Naive B cell (primary cell): ENCODE measurements at regions not wholly inside any gene's neighbourhood (a gene's known extent, or its start where the extent isn't known, plus 50 kb on each side); places are given as distances from the start of the nearest gene placed in this dataset.

Source experiments
- ATAC-seq, 2 donors: fragments of 150-1000 bp; cut with Tn5 transposase; 2 replicates each; pipeline ENCODE4 v1.10.0; 2021; ENCODE audit warnings: low read depth in 2 of 2, mild to moderate bottlenecking in 2 of 2, moderate library complexity in 2 of 2
- DNase-seq: peaks from one replicate; pipeline ENCODE4 v3.0.0; 2022
- H3K27ac Mint-ChIP-seq, 6 donors: one replicate each; pipeline ENCODE4 v1.8.0; 2020 to 2022; ENCODE audit warnings: mild to moderate bottlenecking in 6 of 6, mixed read lengths in 6 of 6, moderate library complexity in 5 of 6, inconsistent platforms in 2 of 6
- H3K27me3 Mint-ChIP-seq, 3 donors: one replicate each; pipeline ENCODE4 v1.8.0; 2021 to 2022; ENCODE audit warnings: mixed read lengths in 3 of 3, mild to moderate bottlenecking in 1 of 3
- H3K36me3 Mint-ChIP-seq, 2 donors: one replicate each; pipeline ENCODE4 v1.8.0; 2020 to 2022; ENCODE audit warnings: mixed read lengths in 2 of 2, inconsistent platforms in 1 of 2, mild to moderate bottlenecking in 1 of 2
- H3K4me1 Mint-ChIP-seq, 3 donors: one replicate each; pipeline ENCODE4 v1.8.0; 2020 to 2022; ENCODE audit warnings: mixed read lengths in 3 of 3, inconsistent platforms in 1 of 3, mild to moderate bottlenecking in 1 of 3, moderate library complexity in 1 of 3
- H3K4me3 Mint-ChIP-seq, 8 donors: one replicate each; pipeline ENCODE4 v1.8.0; 2020 to 2022; ENCODE audit warnings: mild to moderate bottlenecking in 8 of 8, mixed read lengths in 8 of 8, moderate library complexity in 8 of 8, inconsistent platforms in 2 of 8
- H3K9me3 Mint-ChIP-seq, 7 donors: one replicate each; pipeline ENCODE4 v1.8.0; 2020 to 2022; ENCODE audit warnings: mixed read lengths in 7 of 7, mild to moderate bottlenecking in 5 of 7, inconsistent platforms in 2 of 7, moderate library complexity in 1 of 7

GRCh38 chr1:5764464-5764863 lies 227.8 kb downstream of the NPHP4 start:
- no peaks in the 10 kb centered on the region for H3K4me1 Mint-ChIP-seq
- peak overlapping the region in 2 of 8 donors; percentile 4 to 23 for H3K4me3 Mint-ChIP-seq
- H3K27me3 Mint-ChIP-seq = peaks cover 9 to 48% (median 43%) of the 10 kb centered on the region in 3 donors
- H3K9me3 Mint-ChIP-seq = peaks cover 2 to 44% (median 12%) of the 10 kb centered on the region in 7 donors
- peaks cover 5 to 16% of the 10 kb centered on the region in 2 donors for H3K36me3 Mint-ChIP-seq
- DNase-seq = no peak
- ATAC-seq = no peak
- H3K27ac Mint-ChIP-seq = peak overlapping the region in 1 of 6 donors; percentile 19

- peaks cover 9 to 47% (median 46%) of the 10 kb centered on the region in 3 donors for H3K27me3 Mint-ChIP-seq
Observed at GRCh38 chr1:5763696-5764370, 228.4 kb downstream of the NPHP4 start.

GRCh38 chr1:5758859-5759578 lies 233.2 kb downstream of the NPHP4 start:
- Mint-ChIP-seq H3K4me3 (no peak overlapping the region), H3K4me1 (no peaks in the 10 kb centered on the region), H3K27ac (peak overlapping the region in 1 of 6 donors; percentile 33), H3K36me3 (peaks cover 5 to 16% of the 10 kb centered on the region in 2 donors), H3K9me3 (peaks cover 2 to 36% (median 14%) of the 10 kb centered on the region in 7 donors), H3K27me3 (peaks cover 0 to 25% (median 22%) of the 10 kb centered on the region in 3 donors)
- ATAC-seq = no peak
- DNase-seq = no peak

More at GRCh38 chr1:5763696-5764370, 228.4 kb downstream of the NPHP4 start:
- Mint-ChIP-seq H3K4me1 (no peaks in the 10 kb centered on the region), H3K36me3 (peaks cover 5 to 16% of the 10 kb centered on the region in 2 donors), H3K4me3 (no peak overlapping the region), H3K27ac (no peak overlapping the region), H3K9me3 (peaks cover 2 to 44% (median 13%) of the 10 kb centered on the region in 7 donors)
- DNase-seq (no peak), ATAC-seq (no peak)

GRCh38 chr1:5758000-5758858 lies 234.0 kb downstream of the NPHP4 start:
- peaks cover 0 to 17% (median 14%) of the 10 kb centered on the region in 3 donors for H3K27me3 Mint-ChIP-seq
- H3K36me3 Mint-ChIP-seq = peaks cover 0 to 8% of the 10 kb centered on the region in 2 donors
- no peaks in the 10 kb centered on the region for H3K4me1 Mint-ChIP-seq
- DNase-seq = no peak
- peak overlapping the region in 1 of 6 donors; percentile 59 for H3K27ac Mint-ChIP-seq
- no peak overlapping the region for H3K4me3 Mint-ChIP-seq
- H3K9me3 Mint-ChIP-seq = peaks cover 0 to 28% (median 7%) of the 10 kb centered on the region in 7 donors
- ATAC-seq = no peak

- Mint-ChIP-seq H3K27ac (no peak overlapping the region), H3K27me3 (peaks cover 0 to 17% (median 14%) of the 10 kb centered on the region in 3 donors), H3K9me3 (peaks cover 0 to 25% (median 6%) of the 10 kb centered on the region in 7 donors), H3K4me3 (peak overlapping the region in 1 of 8 donors; percentile 20), H3K4me1 (no peaks in the 10 kb centered on the region), H3K36me3 (peaks cover 0 to 7% of the 10 kb centered on the region in 2 donors)
- ATAC-seq (no peak), DNase-seq (no peak)
Observed at GRCh38 chr1:5757187-5757805, 234.9 kb downstream of the NPHP4 start.

GRCh38 chr1:5756434-5757186 lies 235.6 kb downstream of the NPHP4 start:
- Mint-ChIP-seq H3K9me3 (peaks cover 0 to 21% (median 6%) of the 10 kb centered on the region in 7 donors), H3K4me3 (peak overlapping the region in 1 of 8 donors; percentile 20), H3K27ac (no peak overlapping the region), H3K27me3 (peaks cover 0 to 17% (median 14%) of the 10 kb centered on the region in 3 donors), H3K4me1 (no peaks in the 10 kb centered on the region), H3K36me3 (peaks cover 0 to 7% of the 10 kb centered on the region in 2 donors)
- no peak for DNase-seq
- no peak for ATAC-seq

GRCh38 chr1:5755552-5756125 lies 236.6 kb downstream of the NPHP4 start:
- H3K36me3 Mint-ChIP-seq = peaks cover 0 to 5% of the 10 kb centered on the region in 2 donors
- DNase-seq (no peak), ATAC-seq (no peak)
- H3K4me3 Mint-ChIP-seq = no peak overlapping the region
- H3K9me3 Mint-ChIP-seq = peaks cover 0 to 11% (median 4%) of the 10 kb centered on the region in 7 donors
- peak overlapping the region in 1 of 6 donors; percentile 54 for H3K27ac Mint-ChIP-seq
- H3K27me3 Mint-ChIP-seq = peaks cover 4 to 17% (median 14%) of the 10 kb centered on the region in 3 donors
- H3K4me1 Mint-ChIP-seq = no peaks in the 10 kb centered on the region

GRCh38 chr1:5754817-5755551 lies 237.2 kb downstream of the NPHP4 start:
- no peak overlapping the region for H3K4me3 Mint-ChIP-seq
- DNase-seq (no peak), ATAC-seq (no peak)
- no peaks in the 10 kb centered on the region for H3K4me1 Mint-ChIP-seq
- H3K27me3 Mint-ChIP-seq = peaks cover 6 to 21% (median 16%) of the 10 kb centered on the region in 3 donors
- no peak overlapping the region for H3K27ac Mint-ChIP-seq
- H3K36me3 Mint-ChIP-seq = no peaks in the 10 kb centered on the region
- H3K9me3 Mint-ChIP-seq = peaks cover 0 to 4% (median under 1%) of the 10 kb centered on the region in 7 donors

- no peaks in the 10 kb centered on the region for H3K4me1 Mint-ChIP-seq
- no peak for ATAC-seq
- H3K27ac Mint-ChIP-seq = no peak overlapping the region
- no peaks in the 10 kb centered on the region for H3K36me3 Mint-ChIP-seq
- peaks cover 0 to 5% (median 0%) of the 10 kb centered on the region in 7 donors for H3K9me3 Mint-ChIP-seq
- H3K4me3 Mint-ChIP-seq = no peak overlapping the region
- peaks cover 14 to 29% (median 18%) of the 10 kb centered on the region in 3 donors for H3K27me3 Mint-ChIP-seq
- no peak for DNase-seq
Observed at GRCh38 chr1:5753549-5754421, 238.4 kb downstream of the NPHP4 start.

GRCh38 chr1:5752746-5753548 lies 239.3 kb downstream of the NPHP4 start:
- ATAC-seq (no peak), DNase-seq (no peak)
- Mint-ChIP-seq H3K9me3 (peaks cover 0 to 5% (median 0%) of the 10 kb centered on the region in 7 donors), H3K27ac (peak overlapping the region in 1 of 6 donors; percentile 31), H3K4me1 (no peaks in the 10 kb centered on the region), H3K36me3 (no peaks in the 10 kb centered on the region), H3K27me3 (peaks cover 13 to 21% (median 14%) of the 10 kb centered on the region in 3 donors), H3K4me3 (no peak overlapping the region)
